ENCODE measurements at regions not wholly inside any gene's neighbourhood (a gene's known extent, or its start where the extent isn't known, plus 50 kb on each side); places are given as distances from the start of the nearest gene placed in this dataset.
"Not testable (repeated sequence)": the region's sequence is repeated elsewhere in the genome, so short reads cannot be mapped to it uniquely, and the experiment has no call there.

- H3K4me1 Mint-ChIP-seq: no peaks in the 10 kb centered on the region
- H3K4me3 Mint-ChIP-seq: no peak overlapping the region
- POLR2A ChIA-PET: no interaction called here
- H3K27ac Mint-ChIP-seq: no peak overlapping the region
- no peaks in the 10 kb centered on the region for H3K36me3 Mint-ChIP-seq
- peaks cover 0 to 12% (median 0%) of the 10 kb centered on the region in 9 donors for H3K9me3 Mint-ChIP-seq
- DNase-seq: no peak
- H3K27me3 Mint-ChIP-seq: no peaks in the 10 kb centered on the region
- ATAC-seq: no peak
Measured at GRCh38 chrX:41025926-41026701, 59.1 kb upstream of the USP9X start.

- H3K36me3 Mint-ChIP-seq: no peaks in the 10 kb centered on the region
- H3K27me3 Mint-ChIP-seq: no peaks in the 10 kb centered on the region
- H3K27ac Mint-ChIP-seq: no peak overlapping the region
- ATAC-seq (no peak), DNase-seq (no peak)
- no peak overlapping the region for H3K4me3 Mint-ChIP-seq
- POLR2A ChIA-PET: no interaction called here
- H3K9me3 Mint-ChIP-seq: peaks cover 0 to 12% (median 0%) of the 10 kb centered on the region in 9 donors
- no peaks in the 10 kb centered on the region for H3K4me1 Mint-ChIP-seq
Measured at GRCh38 chrX:41026702-41027078, 58.6 kb upstream of the USP9X start.

- no peak overlapping the region for H3K27ac Mint-ChIP-seq
- H3K4me1 Mint-ChIP-seq: no peaks in the 10 kb centered on the region
- no peak overlapping the region for H3K4me3 Mint-ChIP-seq
- peaks cover 0 to 3% (median 0%) of the 10 kb centered on the region in 9 donors for H3K9me3 Mint-ChIP-seq
- H3K27me3 Mint-ChIP-seq: no peaks in the 10 kb centered on the region
- H3K36me3 Mint-ChIP-seq: no peaks in the 10 kb centered on the region
- POLR2A ChIA-PET: no interaction called here
- DNase-seq (no peak), ATAC-seq (no peak)
Measured at GRCh38 chrX:41029332-41029731, 55.9 kb upstream of the USP9X start.

- no peak for DNase-seq
- Mint-ChIP-seq H3K27ac (no peak overlapping the region), H3K36me3 (no peaks in the 10 kb centered on the region), H3K4me1 (no peaks in the 10 kb centered on the region), H3K27me3 (no peaks in the 10 kb centered on the region), H3K9me3 (peaks cover 0 to 3% (median 0%) of the 10 kb centered on the region in 9 donors), H3K4me3 (no peak overlapping the region)
- no peak for ATAC-seq
- POLR2A ChIA-PET: no interaction called here
Measured at GRCh38 chrX:41031256-41031967, 53.8 kb upstream of the USP9X start.

GRCh38 chrX:41033299-41033698, 51.9 kb upstream of the USP9X start:
- ATAC-seq (no peak), DNase-seq (no peak)
- H3K4me1 Mint-ChIP-seq: no peaks in the 10 kb centered on the region
- no peaks in the 10 kb centered on the region for H3K27me3 Mint-ChIP-seq
- POLR2A ChIA-PET: no interaction called here
- no peaks in the 10 kb centered on the region for H3K36me3 Mint-ChIP-seq
- no peak overlapping the region for H3K4me3 Mint-ChIP-seq
- H3K27ac Mint-ChIP-seq: no peak overlapping the region
- H3K9me3 Mint-ChIP-seq: peaks cover 0 to 3% (median 0%) of the 10 kb centered on the region in 9 donors

- H3K27ac Mint-ChIP-seq, H3K9me3 Mint-ChIP-seq, DNase-seq, POLR2A ChIA-PET, H3K27me3 Mint-ChIP-seq, H3K36me3 Mint-ChIP-seq, ATAC-seq, H3K4me1 Mint-ChIP-seq, H3K4me3 Mint-ChIP-seq: not testable (repeated sequence)
Measured at GRCh38 chrX:41034902-41035301, 50.3 kb upstream of the USP9X start.
